Midbrain (tissue), 1 donor: ENCODE measurements at regions not wholly inside any gene's neighbourhood (a gene's known extent, or its start where the extent isn't known, plus 50 kb on each side); places are given as distances from the start of the nearest gene placed in this dataset.
A peak's percentile ranks its signal among the peaks of the same experiment; 100 is the strongest.
"Not testable (repeated sequence)": the region's sequence is repeated elsewhere in the genome, so short reads cannot be mapped to it uniquely, and the experiment has no call there.

ENCODE experiments used
- DNase-seq: peaks from one replicate; lab custom pipeline; 2025; lab: John Stamatoyannopoulos, UW

DNA sequence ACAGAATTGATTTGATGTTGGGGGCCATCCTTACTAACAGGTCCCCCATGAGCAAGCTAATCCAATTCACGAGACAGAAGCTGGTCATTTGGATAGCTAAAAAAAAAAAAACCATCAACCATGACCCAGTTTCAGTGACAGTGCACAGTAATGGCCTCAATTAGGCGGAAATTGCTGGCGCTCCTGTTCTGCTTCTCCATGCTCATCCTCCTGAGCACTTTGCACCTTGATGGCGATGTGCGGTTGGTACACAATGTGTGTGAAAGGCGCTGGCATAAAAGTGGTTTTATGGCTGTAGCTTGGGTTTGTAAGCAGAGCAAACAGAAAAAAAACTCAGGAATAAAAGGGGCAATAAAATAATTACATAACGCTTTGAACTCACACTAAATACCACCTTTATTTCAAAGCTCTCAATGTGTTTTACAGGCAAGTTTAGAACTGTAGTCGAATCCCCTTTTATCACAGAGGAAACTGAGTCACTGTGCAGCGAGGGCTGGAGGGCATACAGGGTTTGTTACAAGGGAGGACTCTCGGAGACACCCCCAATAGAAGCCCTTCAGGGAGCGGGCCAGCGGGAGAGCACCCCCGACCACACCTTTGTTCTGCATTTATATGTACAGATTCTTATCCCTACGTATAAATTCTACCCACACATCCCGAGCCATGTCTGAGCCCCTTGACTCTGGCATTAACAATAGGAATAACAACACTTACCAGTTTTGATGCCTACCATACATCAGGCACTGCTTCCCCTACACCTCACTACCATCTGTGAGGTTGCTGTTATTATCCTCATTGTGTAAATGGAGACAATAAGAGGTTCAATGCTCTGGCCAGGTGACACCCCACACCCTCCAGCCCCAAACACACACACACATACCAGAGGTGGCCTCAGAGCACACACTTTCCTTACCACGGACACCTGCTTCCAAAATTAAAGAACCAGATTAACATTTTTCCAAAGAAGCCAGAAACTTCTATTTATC lies 213.5 kb upstream of the IRF2BP2 start:
- DNase-seq = no peak

DNA sequence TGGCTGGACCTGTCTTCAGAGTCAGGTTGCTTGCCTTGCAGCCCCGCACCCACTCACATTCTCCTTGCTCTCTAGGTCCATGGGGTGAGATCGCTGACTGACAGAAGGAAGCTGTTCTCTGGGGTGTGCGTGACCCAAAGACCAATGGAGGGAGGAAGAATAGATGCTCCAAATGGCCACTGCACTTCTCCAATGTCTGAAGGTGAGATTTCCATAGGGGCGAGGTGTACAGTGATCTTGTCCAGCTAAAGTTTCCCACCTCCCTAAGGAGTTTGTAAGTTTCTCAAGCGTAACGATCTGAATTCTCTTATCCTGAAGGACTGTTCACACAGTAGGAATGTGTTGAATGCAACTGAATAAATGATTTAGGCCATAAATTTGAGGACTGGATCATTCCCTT lies 211.9 kb upstream of the IRF2BP2 start:
- DNase-seq = no peak

DNA sequence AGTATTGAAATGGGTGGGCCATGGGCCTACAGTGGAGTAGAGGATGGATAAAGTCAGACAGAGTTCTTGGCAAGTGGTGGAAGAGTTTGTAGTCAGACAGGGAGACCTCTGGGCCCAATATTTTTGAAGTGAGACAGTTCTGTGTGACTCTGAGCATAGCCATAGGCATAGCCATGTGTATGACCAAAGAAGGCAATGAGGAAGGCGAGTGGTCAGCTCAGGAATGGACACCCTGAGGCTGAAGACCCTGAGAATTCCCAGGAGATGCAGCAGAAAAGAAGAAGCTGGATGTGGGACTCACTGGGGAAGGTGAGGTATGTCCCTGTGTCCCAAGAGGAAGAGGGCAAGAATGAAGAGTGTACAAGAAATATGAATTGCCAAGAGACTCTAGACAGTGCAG lies 210.6 kb upstream of the IRF2BP2 start:
- DNase-seq = no peak

DNA sequence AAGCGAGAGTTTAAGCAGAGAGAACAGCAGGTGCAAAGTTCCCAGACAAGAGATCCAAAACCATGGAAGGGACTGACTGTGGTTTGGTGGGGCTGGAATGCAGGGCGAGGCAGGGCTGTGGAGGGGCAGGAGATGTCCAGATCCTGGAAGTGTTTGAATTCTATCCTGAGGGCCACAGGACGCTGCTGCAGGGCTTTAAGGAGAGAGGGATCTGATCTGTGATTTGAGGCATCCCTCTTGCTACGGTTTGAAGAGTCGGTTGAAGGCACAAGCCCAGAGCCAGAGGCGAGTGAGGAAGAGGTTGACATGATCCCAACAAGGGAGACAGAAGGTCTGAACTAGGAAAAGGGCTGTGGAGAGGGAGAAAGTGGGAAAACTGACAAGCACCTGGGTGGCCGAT lies 209.9 kb upstream of the IRF2BP2 start:
- not testable (repeated sequence) for DNase-seq

DNA sequence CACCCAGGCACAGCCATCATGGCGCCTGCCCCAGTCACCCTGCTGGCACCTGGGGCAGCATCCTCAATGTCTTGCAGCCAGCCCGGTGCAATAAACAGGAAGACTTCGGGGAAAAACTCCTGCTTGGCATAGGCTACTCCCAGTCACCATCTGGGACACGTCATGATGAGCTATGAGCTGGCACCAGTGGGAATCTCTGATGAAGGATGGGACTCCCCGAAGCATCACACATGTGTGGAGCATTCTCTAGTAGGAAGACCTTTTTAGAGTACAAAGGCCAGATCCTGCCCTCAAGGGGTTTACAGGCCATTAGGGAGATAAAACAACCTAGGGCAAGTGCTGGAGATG lies 208.0 kb upstream of the IRF2BP2 start:
- DNase-seq = not testable (repeated sequence)

- DNase-seq = not testable (repeated sequence)
Measured at GRCh38 chr1:234817313-234818039, 207.5 kb upstream of the IRF2BP2 start.

DNA sequence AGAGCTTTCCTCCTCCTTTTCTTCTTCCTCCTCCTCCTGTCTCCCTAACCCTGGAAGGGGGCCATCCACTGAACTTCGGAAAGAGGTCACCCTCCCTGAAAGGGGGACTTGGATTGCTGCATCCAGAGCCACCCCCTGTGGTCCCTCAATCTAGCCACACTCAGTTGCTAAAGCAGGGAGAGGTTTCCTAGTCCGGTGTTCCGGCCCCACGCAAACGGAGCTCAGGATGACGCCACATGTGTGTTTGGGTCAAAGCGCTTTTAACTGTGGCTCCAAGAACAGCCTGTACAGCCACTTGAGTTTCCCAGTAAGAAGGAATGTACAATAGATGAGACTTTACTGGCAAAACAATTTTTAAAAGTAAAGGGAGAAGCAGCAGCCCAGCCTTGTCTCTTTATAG lies 206.9 kb upstream of the IRF2BP2 start:
- DNase-seq = peak; percentile 23

- DNase-seq = peak; percentile 69
Measured at GRCh38 chr1:234816186-234816851, 206.3 kb upstream of the IRF2BP2 start.

- not testable (repeated sequence) for DNase-seq
Measured at GRCh38 chr1:234815295-234815815, 205.4 kb upstream of the IRF2BP2 start.

GRCh38 chr1:234814235-234814634 lies 204.3 kb upstream of the IRF2BP2 start:
- DNase-seq = not testable (repeated sequence)

DNA sequence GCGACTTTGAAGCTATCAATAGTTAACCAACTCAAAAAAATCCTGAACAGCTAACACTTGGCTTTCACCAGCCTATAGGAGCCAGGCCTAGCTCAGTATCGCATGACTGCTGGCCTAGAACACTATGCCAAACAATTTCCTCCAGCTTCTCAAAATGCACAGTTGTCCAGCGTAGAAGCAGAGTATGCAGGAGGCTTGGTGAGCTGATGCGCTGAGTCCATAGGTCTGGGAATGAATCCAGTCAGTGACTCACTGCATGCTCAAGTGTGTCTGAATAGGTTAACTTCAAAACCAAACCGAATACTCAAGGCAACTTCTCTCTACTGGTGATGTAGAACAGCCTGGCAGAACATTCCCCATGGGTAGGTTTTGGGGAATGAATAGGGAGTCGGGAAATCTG lies 201.8 kb upstream of the IRF2BP2 start:
- not testable (repeated sequence) for DNase-seq

DNA sequence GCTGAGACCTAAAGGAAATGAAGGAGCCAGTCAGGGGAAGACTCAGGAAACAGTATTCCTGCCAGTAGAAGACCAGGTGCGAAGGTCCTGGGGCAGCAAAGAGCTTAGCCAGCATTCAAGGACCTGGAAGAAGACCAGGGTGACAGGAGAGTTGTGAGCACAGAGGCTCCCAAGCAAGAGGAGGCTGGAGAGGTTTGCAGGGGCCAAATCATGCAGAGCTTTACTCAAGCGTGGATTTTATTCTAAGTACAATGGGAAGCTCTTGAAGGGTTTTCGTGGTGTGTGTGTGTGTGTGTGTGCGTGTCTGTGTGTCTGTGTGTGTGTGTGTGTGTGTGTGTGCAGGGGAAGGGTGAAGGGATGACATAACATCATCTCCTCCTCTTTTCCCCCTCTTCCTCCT lies 200.7 kb upstream of the IRF2BP2 start:
- not testable (repeated sequence) for DNase-seq

GRCh38 chr1:234809854-234810245 lies 199.9 kb upstream of the IRF2BP2 start:
- not testable (repeated sequence) for DNase-seq

GRCh38 chr1:234808943-234809853 lies 199.2 kb upstream of the IRF2BP2 start:
- DNase-seq = not testable (repeated sequence)

GRCh38 chr1:234808459-234808858 lies 198.5 kb upstream of the IRF2BP2 start:
- not testable (repeated sequence) for DNase-seq

GRCh38 chr1:234807705-234808104 lies 197.7 kb upstream of the IRF2BP2 start:
- not testable (repeated sequence) for DNase-seq

DNA sequence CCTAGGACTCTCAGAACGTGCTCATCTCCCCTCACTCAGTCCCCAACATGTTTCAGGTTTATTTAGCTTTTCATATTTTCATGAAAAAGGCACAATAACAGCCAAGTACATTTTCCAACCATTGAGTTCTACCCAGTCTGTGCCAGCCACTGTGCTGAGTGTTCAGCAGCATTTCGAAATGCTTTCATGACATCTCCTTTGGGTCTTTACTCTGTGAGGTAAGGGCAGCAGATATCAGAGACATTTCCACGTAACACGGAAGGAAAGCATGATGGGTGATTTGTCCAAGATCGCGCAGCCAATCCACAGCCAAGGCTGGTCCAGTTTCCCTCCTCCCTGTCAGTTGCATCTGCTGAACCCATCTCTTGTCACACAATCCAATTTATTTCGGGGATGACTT lies 192.6 kb upstream of the IRF2BP2 start:
- DNase-seq = not testable (repeated sequence)

GRCh38 chr1:234801636-234802035 lies 191.7 kb upstream of the IRF2BP2 start:
- not testable (repeated sequence) for DNase-seq

GRCh38 chr1:234801147-234801546 lies 191.2 kb upstream of the IRF2BP2 start:
- not testable (repeated sequence) for DNase-seq

GRCh38 chr1:234800563-234800962 lies 190.6 kb upstream of the IRF2BP2 start:
- DNase-seq = not testable (repeated sequence)
